Gastrocnemius medialis (tissue), 4 donors: ENCODE measurements at regions not wholly inside any gene's neighbourhood (a gene's known extent, or its start where the extent isn't known, plus 50 kb on each side); places are given as distances from the start of the nearest gene placed in this dataset.

ENCODE experiments used
- CTCF ChIP-seq, 5 experiments: fragments of 450-650 bp in 3 of 5; fragments of 200-600 bp in 2 of 5; sonication (generic) in 2 of 5; IDR thresholded peaks in 4 of 5; conservative IDR thresholded peaks in 1 of 5; 1 replicate in 4 of 5; 2 replicates in 1 of 5; pipeline ENCODE4 v1.5.1; 2016 to 2019; ENCODE audit warnings: antibody characterized with exemption in 5 of 5, mild to moderate bottlenecking in 3 of 5, moderate library complexity in 3 of 5
- POLR2A ChIP-seq, 2 donors: fragments of 450-650 bp; IDR thresholded peaks; one replicate each; pipeline ENCODE4 v1.6.1; 2017; ENCODE audit warnings: antibody characterized with exemption in 2 of 2, mild to moderate bottlenecking in 2 of 2, moderate library complexity in 2 of 2

GRCh38 chr2:151181524-151181923 is 80.1 kb downstream of the RBM43 start:
- no peak for TF ChIP-seq CTCF (IDR thresholded peaks at IDR 0.05 in 4 of 5, conservative IDR thresholded peaks at IDR 0.05 in 1 of 5)
- no peak for TF ChIP-seq POLR2A (IDR thresholded peaks at IDR 0.05)
